ENCODE measurements at regions not wholly inside any gene's neighbourhood (a gene's known extent, or its start where the extent isn't known, plus 50 kb on each side); places are given as distances from the start of the nearest gene placed in this dataset.
A peak's percentile ranks its signal among the peaks of the same experiment; 100 is the strongest.
"Not testable (repeated sequence)": the region's sequence is repeated elsewhere in the genome, so short reads cannot be mapped to it uniquely, and the experiment has no call there.

GRCh38 chr12:46523863-46524770, 151.5 kb upstream of the SLC38A2 start:
- Mint-ChIP-seq H3K27ac (peak overlapping the region; percentile 92), H3K36me3 (ENCODE audit: low read depth) (no peaks in the 10 kb centered on the region), H3K27me3 (no peaks in the 10 kb centered on the region), H3K9me3 (peaks cover 6% of the 10 kb centered on the region), H3K4me3 (peak overlapping the region; percentile 57), H3K4me1 (ENCODE audit: low read depth) (peaks cover 43% of the 10 kb centered on the region)
- DNase-seq = peak; percentile 66

GRCh38 chr12:46523446-46523845, 150.9 kb upstream of the SLC38A2 start:
- DNase-seq = no peak
- Mint-ChIP-seq H3K9me3 (peaks cover 4% of the 10 kb centered on the region), H3K27ac (peak overlapping the region; percentile 92), H3K4me3 (peak overlapping the region; percentile 57), H3K36me3 (ENCODE audit: low read depth) (no peaks in the 10 kb centered on the region), H3K27me3 (no peaks in the 10 kb centered on the region), H3K4me1 (ENCODE audit: low read depth) (peaks cover 49% of the 10 kb centered on the region)

GRCh38 chr12:46522071-46522470, 149.5 kb upstream of the SLC38A2 start:
- no peak for DNase-seq
- Mint-ChIP-seq H3K27ac (peak overlapping the region; percentile 38), H3K27me3 (no peaks in the 10 kb centered on the region), H3K9me3 (no peaks in the 10 kb centered on the region), H3K4me3 (no peak overlapping the region), H3K36me3 (ENCODE audit: low read depth) (no peaks in the 10 kb centered on the region), H3K4me1 (ENCODE audit: low read depth) (peaks cover 62% of the 10 kb centered on the region)

GRCh38 chr12:46521145-46521544, 148.6 kb upstream of the SLC38A2 start:
- no peaks in the 10 kb centered on the region for H3K9me3 Mint-ChIP-seq
- no peaks in the 10 kb centered on the region for H3K36me3 Mint-ChIP-seq (ENCODE audit: low read depth)
- H3K4me3 Mint-ChIP-seq = no peak overlapping the region
- no peaks in the 10 kb centered on the region for H3K27me3 Mint-ChIP-seq
- DNase-seq = no peak
- peaks cover 71% of the 10 kb centered on the region for H3K4me1 Mint-ChIP-seq (ENCODE audit: low read depth)
- H3K27ac Mint-ChIP-seq = no peak overlapping the region

- Mint-ChIP-seq H3K9me3 (no peaks in the 10 kb centered on the region), H3K27me3 (no peaks in the 10 kb centered on the region), H3K36me3 (ENCODE audit: low read depth) (no peaks in the 10 kb centered on the region), H3K4me1 (ENCODE audit: low read depth) (peaks cover 75% of the 10 kb centered on the region), H3K27ac (peak overlapping the region; percentile 60), H3K4me3 (no peak overlapping the region)
- DNase-seq = no peak
Measured at GRCh38 chr12:46519407-46519806, 146.8 kb upstream of the SLC38A2 start.

- no peak overlapping the region for H3K4me3 Mint-ChIP-seq
- no peaks in the 10 kb centered on the region for H3K9me3 Mint-ChIP-seq
- no peaks in the 10 kb centered on the region for H3K27me3 Mint-ChIP-seq
- no peaks in the 10 kb centered on the region for H3K36me3 Mint-ChIP-seq (ENCODE audit: low read depth)
- DNase-seq = no peak
- peak overlapping the region; percentile 60 for H3K27ac Mint-ChIP-seq
- peaks cover 75% of the 10 kb centered on the region for H3K4me1 Mint-ChIP-seq (ENCODE audit: low read depth)
Measured at GRCh38 chr12:46518729-46519128, 146.2 kb upstream of the SLC38A2 start.

- peaks cover 75% of the 10 kb centered on the region for H3K4me1 Mint-ChIP-seq (ENCODE audit: low read depth)
- no peaks in the 10 kb centered on the region for H3K9me3 Mint-ChIP-seq
- H3K27ac Mint-ChIP-seq = no peak overlapping the region
Measured at GRCh38 chr12:46518169-46518568, 145.6 kb upstream of the SLC38A2 start.

GRCh38 chr12:46517579-46517962, 145.0 kb upstream of the SLC38A2 start:
- H3K27ac Mint-ChIP-seq = peak overlapping the region; percentile 92
- H3K4me3 Mint-ChIP-seq = peak overlapping the region; percentile 35
- H3K4me1 Mint-ChIP-seq (ENCODE audit: low read depth) = peaks cover 76% of the 10 kb centered on the region
- H3K9me3 Mint-ChIP-seq = no peaks in the 10 kb centered on the region
- H3K27me3 Mint-ChIP-seq = no peaks in the 10 kb centered on the region
- no peaks in the 10 kb centered on the region for H3K36me3 Mint-ChIP-seq (ENCODE audit: low read depth)
- DNase-seq = no peak

More at GRCh38 chr12:46518169-46518568, 145.6 kb upstream of the SLC38A2 start:
- H3K36me3 Mint-ChIP-seq (ENCODE audit: low read depth) = no peaks in the 10 kb centered on the region
- H3K27me3 Mint-ChIP-seq = no peaks in the 10 kb centered on the region
- H3K4me3 Mint-ChIP-seq = no peak overlapping the region
- no peak for DNase-seq

GRCh38 chr12:46516933-46517578, 144.5 kb upstream of the SLC38A2 start:
- Mint-ChIP-seq H3K4me1 (ENCODE audit: low read depth) (peaks cover 73% of the 10 kb centered on the region), H3K27me3 (no peaks in the 10 kb centered on the region), H3K27ac (peak overlapping the region; percentile 92), H3K4me3 (peak overlapping the region; percentile 35), H3K36me3 (ENCODE audit: low read depth) (no peaks in the 10 kb centered on the region), H3K9me3 (no peaks in the 10 kb centered on the region)
- DNase-seq = no peak

GRCh38 chr12:46516238-46516932, 143.8 kb upstream of the SLC38A2 start:
- DNase-seq = no peak
- Mint-ChIP-seq H3K27me3 (no peaks in the 10 kb centered on the region), H3K36me3 (ENCODE audit: low read depth) (no peaks in the 10 kb centered on the region), H3K9me3 (no peaks in the 10 kb centered on the region), H3K4me3 (no peak overlapping the region), H3K27ac (peak overlapping the region; percentile 92), H3K4me1 (ENCODE audit: low read depth) (peaks cover 66% of the 10 kb centered on the region)

- H3K36me3 Mint-ChIP-seq (ENCODE audit: low read depth) = no peaks in the 10 kb centered on the region
- peaks cover 64% of the 10 kb centered on the region for H3K4me1 Mint-ChIP-seq (ENCODE audit: low read depth)
- no peak overlapping the region for H3K4me3 Mint-ChIP-seq
- no peak overlapping the region for H3K27ac Mint-ChIP-seq
- DNase-seq = no peak
- H3K9me3 Mint-ChIP-seq = peaks cover 5% of the 10 kb centered on the region
- H3K27me3 Mint-ChIP-seq = no peaks in the 10 kb centered on the region
Measured at GRCh38 chr12:46515829-46516228, 143.3 kb upstream of the SLC38A2 start.

GRCh38 chr12:46514886-46515285, 142.3 kb upstream of the SLC38A2 start:
- H3K4me1 Mint-ChIP-seq (ENCODE audit: low read depth) = peaks cover 62% of the 10 kb centered on the region
- H3K27me3 Mint-ChIP-seq = no peaks in the 10 kb centered on the region
- no peak overlapping the region for H3K27ac Mint-ChIP-seq
- DNase-seq = no peak
- H3K9me3 Mint-ChIP-seq = peaks cover 5% of the 10 kb centered on the region
- H3K36me3 Mint-ChIP-seq (ENCODE audit: low read depth) = no peaks in the 10 kb centered on the region
- H3K4me3 Mint-ChIP-seq = no peak overlapping the region

GRCh38 chr12:46510257-46510656, 137.7 kb upstream of the SLC38A2 start:
- not testable (repeated sequence) for H3K36me3 Mint-ChIP-seq (ENCODE audit: low read depth); H3K27ac Mint-ChIP-seq; H3K4me3 Mint-ChIP-seq; DNase-seq; H3K27me3 Mint-ChIP-seq
- peaks cover 39% of the 10 kb centered on the region for H3K4me1 Mint-ChIP-seq (ENCODE audit: low read depth)
- H3K9me3 Mint-ChIP-seq = peaks cover 33% of the 10 kb centered on the region

GRCh38 chr12:46509135-46509534, 136.6 kb upstream of the SLC38A2 start:
- Mint-ChIP-seq H3K27me3 (no peaks in the 10 kb centered on the region), H3K27ac (no peak overlapping the region), H3K9me3 (peaks cover 38% of the 10 kb centered on the region), H3K36me3 (ENCODE audit: low read depth) (peaks cover 6% of the 10 kb centered on the region), H3K4me3 (no peak overlapping the region), H3K4me1 (ENCODE audit: low read depth) (peaks cover 27% of the 10 kb centered on the region)
- DNase-seq = no peak
